ENCODE measurements at regions not wholly inside any gene's neighbourhood (a gene's known extent, or its start where the extent isn't known, plus 50 kb on each side); places are given as distances from the start of the nearest gene placed in this dataset.

DNA sequence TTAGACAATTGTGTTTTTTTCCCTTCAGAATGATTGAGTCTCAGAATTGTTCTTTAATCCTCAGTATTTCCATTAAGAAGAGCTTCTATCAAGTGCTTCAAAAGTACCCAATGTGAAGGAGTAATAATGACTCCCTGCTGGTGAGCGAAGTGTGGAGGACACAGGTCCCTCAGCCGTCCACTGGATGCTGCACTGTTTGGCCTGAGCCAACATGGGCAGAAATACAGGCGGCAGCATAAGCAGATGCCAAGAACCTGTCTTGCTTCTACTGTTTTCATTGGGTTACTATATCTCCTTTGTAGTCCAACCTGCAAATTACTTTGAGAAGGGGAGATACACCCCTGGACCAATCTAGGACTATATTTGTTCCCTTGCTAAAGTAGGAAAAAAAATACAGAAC lies 55.3 kb upstream of the DPH5 start:
- Histone ChIP-seq H3K9me3 (no peaks in the 10 kb centered on the region), H3K27me3 (no peaks in the 10 kb centered on the region), H3K4me3 (no peak overlapping the region), H3K27ac (no peak overlapping the region), H3K36me3 (no peaks in the 10 kb centered on the region), H3K4me1 (peaks cover 0 to 5% (median 0%) of the 10 kb centered on the region in 4 donors)
- 97% methylated on average over 3 of the region's 3 CpGs for WGBS, 2 donors
- DNase-seq: no peak
- TF ChIP-seq, protein P1, sequence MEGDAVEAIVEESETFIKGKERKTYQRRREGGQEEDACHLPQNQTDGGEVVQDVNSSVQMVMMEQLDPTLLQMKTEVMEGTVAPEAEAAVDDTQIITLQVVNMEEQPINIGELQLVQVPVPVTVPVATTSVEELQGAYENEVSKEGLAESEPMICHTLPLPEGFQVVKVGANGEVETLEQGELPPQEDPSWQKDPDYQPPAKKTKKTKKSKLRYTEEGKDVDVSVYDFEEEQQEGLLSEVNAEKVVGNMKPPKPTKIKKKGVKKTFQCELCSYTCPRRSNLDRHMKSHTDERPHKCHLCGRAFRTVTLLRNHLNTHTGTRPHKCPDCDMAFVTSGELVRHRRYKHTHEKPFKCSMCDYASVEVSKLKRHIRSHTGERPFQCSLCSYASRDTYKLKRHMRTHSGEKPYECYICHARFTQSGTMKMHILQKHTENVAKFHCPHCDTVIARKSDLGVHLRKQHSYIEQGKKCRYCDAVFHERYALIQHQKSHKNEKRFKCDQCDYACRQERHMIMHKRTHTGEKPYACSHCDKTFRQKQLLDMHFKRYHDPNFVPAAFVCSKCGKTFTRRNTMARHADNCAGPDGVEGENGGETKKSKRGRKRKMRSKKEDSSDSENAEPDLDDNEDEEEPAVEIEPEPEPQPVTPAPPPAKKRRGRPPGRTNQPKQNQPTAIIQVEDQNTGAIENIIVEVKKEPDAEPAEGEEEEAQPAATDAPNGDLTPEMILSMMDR (IDR thresholded peaks at IDR 0.05): no peak
- TF ChIP-seq POLR2A (IDR thresholded peaks at IDR 0.05) (no peak), EP300 (IDR thresholded peaks at IDR 0.05) (no peak), POLR2AphosphoS5 (IDR thresholded peaks at IDR 0.05) (no peak)
- intact Hi-C loops (cut with DNase I): no loop called here

DNA sequence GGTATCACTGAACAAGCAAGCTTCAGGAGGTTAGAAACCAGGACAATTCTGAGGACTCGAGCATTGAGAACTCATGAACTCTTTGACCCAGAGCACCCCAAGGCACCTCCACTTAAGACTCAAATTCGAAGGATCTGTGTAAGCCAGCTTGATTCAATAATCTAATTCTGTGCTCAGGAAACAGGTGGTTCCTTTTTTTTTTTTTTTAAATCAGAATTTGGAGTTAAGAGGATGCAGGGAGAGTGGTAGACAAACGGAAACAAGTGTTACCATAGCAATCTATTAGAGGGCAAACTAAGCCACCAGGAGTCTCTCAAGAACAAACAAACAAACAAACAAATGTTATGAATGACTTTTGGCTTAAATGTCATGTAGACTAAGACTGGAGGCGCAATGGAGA lies 53.8 kb upstream of the DPH5 start:
- Histone ChIP-seq H3K36me3 (no peaks in the 10 kb centered on the region), H3K9me3 (no peaks in the 10 kb centered on the region), H3K27me3 (no peaks in the 10 kb centered on the region), H3K4me1 (peaks cover 0 to 5% (median 0%) of the 10 kb centered on the region in 4 donors), H3K27ac (no peak overlapping the region), H3K4me3 (no peak overlapping the region)
- intact Hi-C loops (cut with DNase I): no loop called here
- 71 to 94% methylated on average over 4 of the region's 4 CpGs for WGBS, 2 donors
- TF ChIP-seq POLR2A (IDR thresholded peaks at IDR 0.05): no peak
- TF ChIP-seq EP300 (IDR thresholded peaks at IDR 0.05): no peak
- TF ChIP-seq, protein P1 (IDR thresholded peaks at IDR 0.05): no peak
- no peak for TF ChIP-seq POLR2AphosphoS5 (IDR thresholded peaks at IDR 0.05)
- no peak for DNase-seq

DNA sequence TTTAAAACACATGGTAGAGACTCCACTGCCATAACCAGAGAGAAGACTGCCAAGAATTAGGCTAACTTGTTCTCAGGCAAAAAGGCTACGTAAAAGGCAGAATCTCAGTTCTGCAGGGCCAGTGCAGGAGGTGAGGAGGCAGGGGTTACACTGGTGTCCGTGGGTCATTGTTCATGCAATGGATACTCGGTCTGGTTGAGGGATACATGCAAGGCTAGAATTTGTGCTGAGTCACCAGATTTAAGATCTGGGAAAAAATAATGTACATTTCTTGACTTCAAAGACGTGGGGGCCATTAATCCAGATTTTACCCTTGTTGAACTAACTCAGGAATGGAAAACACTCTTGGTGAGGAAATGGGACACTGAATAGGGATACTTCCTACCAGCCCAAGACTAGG lies 52.3 kb upstream of the DPH5 start:
- intact Hi-C loops (cut with DNase I): no loop called here

DNA sequence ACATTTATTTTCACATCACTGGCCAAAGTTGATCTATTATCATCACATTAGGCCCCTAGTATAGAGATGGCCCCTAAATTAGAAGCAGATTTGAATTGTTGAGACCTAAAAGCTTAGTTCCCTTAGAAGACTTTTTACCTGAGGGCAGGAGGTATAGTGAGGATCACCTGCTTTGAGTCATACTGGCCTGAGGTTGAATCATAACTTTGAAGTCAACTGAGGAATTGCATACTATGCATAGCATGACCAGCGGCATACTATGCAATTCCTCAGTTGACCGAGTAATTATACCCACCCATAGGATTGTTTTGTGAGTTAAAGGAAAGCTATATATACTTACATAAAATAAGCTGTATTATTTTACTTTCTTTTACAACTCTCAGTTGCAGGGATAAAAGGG lies 50.3 kb upstream of the DPH5 start:
- Histone ChIP-seq H3K27me3 (no peaks in the 10 kb centered on the region), H3K9me3 (no peaks in the 10 kb centered on the region), H3K4me1 (no peaks in the 10 kb centered on the region), H3K27ac (no peak overlapping the region), H3K36me3 (no peaks in the 10 kb centered on the region), H3K4me3 (no peak overlapping the region)
- TF ChIP-seq EP300 (IDR thresholded peaks at IDR 0.05): no peak
- no peak for TF ChIP-seq POLR2AphosphoS5 (IDR thresholded peaks at IDR 0.05)
- TF ChIP-seq POLR2A (IDR thresholded peaks at IDR 0.05): no peak
- 98 to 99% methylated on average over 2 of the region's 2 CpGs for WGBS, 2 donors
- DNase-seq: no peak
- intact Hi-C loops (cut with DNase I): no loop called here

More for the DNA sequence above, 52.3 kb upstream of the DPH5 start:
- no peak overlapping the region for H3K27ac ChIP-seq
- peaks cover 0 to 5% (median 0%) of the 10 kb centered on the region in 4 donors for H3K4me1 ChIP-seq
- WGBS, 2 donors: 93 to 97% methylated on average over 4 of the region's 4 CpGs
- DNase-seq: no peak
- H3K27me3 ChIP-seq: no peaks in the 10 kb centered on the region
- TF ChIP-seq EP300 (IDR thresholded peaks at IDR 0.05): no peak
- no peak for TF ChIP-seq POLR2A (IDR thresholded peaks at IDR 0.05)
- TF ChIP-seq, protein P1 (IDR thresholded peaks at IDR 0.05): no peak
- no peak for TF ChIP-seq POLR2AphosphoS5 (IDR thresholded peaks at IDR 0.05)
- no peaks in the 10 kb centered on the region for H3K9me3 ChIP-seq
- no peaks in the 10 kb centered on the region for H3K36me3 ChIP-seq
- H3K4me3 ChIP-seq: no peak overlapping the region

Small RNAs in the stretch of these regions (small RNA-seq; reads per million reads assigned to genes)
- 0 reads per million in 3 donors for gene RF00424

Measured in sigmoid colon (tissue), 6 donors.